Testis (tissue), 2 donors: ENCODE measurements at regions not wholly inside any gene's neighbourhood (a gene's known extent, or its start where the extent isn't known, plus 50 kb on each side); places are given as distances from the start of the nearest gene placed in this dataset.

Experiments used
- DNase-seq: peaks from one replicate; pipeline ENCODE4 v3.0.0-alpha.2; 2019
- H3K27ac ChIP-seq, 2 donors: fragments of 200-600 bp; sonication (generic); one replicate each; pipeline ENCODE4 v1.5.1; 2019
- H3K27me3 ChIP-seq: fragments of 200-600 bp; sonication (generic); one replicate; pipeline ENCODE4 v1.5.1; 2019
- H3K36me3 ChIP-seq: fragments of 200-600 bp; sonication (generic); one replicate; pipeline ENCODE4 v1.5.1; 2017; ENCODE audit warnings: low read depth; ENCODE audit errors: missing control alignments
- H3K4me1 ChIP-seq: fragments of 200-600 bp; sonication (generic); one replicate; pipeline ENCODE4 v1.5.1; 2019
- H3K4me3 ChIP-seq, 2 donors: fragments of 200-600 bp; sonication (generic); one replicate each; pipeline ENCODE4 v1.5.1; 2017 to 2019
- H3K9me3 ChIP-seq: fragments of 200-600 bp; sonication (generic); one replicate; pipeline ENCODE4 v1.5.1; 2017
- POLR2A ChIP-seq: fragments of 450-650 bp; IDR thresholded peaks from one replicate; pipeline ENCODE4 v1.6.1; 2017; ENCODE audit warnings: antibody characterized with exemption, mild to moderate bottlenecking, moderate library complexity
- WGBS, 2 donors: methylation state at CpG; one replicate each; pipeline ENCODE4 v1.1.5; 2018; 5-methylcytosine and 5-hydroxymethylcytosine counted together
- intact Hi-C: fragments of 100-400 bp; cut with DNase I; formaldehyde crosslinking; loops from one replicate; pipeline ENCODE4 v1.15.1; 2023; ENCODE audit warnings: low total_unique reads
- TF ChIP-seq, protein P1 (sequence below), 3 experiments: fragments of 450-650 bp in 2 of 3; fragments of 200-600 bp in 1 of 3; sonication (generic) in 1 of 3; IDR thresholded peaks; one replicate each; pipeline ENCODE4 v1.5.1; 2016 to 2019; ENCODE audit warnings: antibody characterized with exemption in 3 of 3, mild to moderate bottlenecking in 2 of 3, moderate library complexity in 1 of 3

- Histone ChIP-seq H3K27me3 (no peaks in the 10 kb centered on the region), H3K36me3 (no peaks in the 10 kb centered on the region), H3K9me3 (no peaks in the 10 kb centered on the region), H3K4me3 (no peak overlapping the region), H3K27ac (no peak overlapping the region), H3K4me1 (no peaks in the 10 kb centered on the region)
- TF ChIP-seq POLR2A, result no peak
- TF ChIP-seq, protein P1, sequence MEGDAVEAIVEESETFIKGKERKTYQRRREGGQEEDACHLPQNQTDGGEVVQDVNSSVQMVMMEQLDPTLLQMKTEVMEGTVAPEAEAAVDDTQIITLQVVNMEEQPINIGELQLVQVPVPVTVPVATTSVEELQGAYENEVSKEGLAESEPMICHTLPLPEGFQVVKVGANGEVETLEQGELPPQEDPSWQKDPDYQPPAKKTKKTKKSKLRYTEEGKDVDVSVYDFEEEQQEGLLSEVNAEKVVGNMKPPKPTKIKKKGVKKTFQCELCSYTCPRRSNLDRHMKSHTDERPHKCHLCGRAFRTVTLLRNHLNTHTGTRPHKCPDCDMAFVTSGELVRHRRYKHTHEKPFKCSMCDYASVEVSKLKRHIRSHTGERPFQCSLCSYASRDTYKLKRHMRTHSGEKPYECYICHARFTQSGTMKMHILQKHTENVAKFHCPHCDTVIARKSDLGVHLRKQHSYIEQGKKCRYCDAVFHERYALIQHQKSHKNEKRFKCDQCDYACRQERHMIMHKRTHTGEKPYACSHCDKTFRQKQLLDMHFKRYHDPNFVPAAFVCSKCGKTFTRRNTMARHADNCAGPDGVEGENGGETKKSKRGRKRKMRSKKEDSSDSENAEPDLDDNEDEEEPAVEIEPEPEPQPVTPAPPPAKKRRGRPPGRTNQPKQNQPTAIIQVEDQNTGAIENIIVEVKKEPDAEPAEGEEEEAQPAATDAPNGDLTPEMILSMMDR (IDR thresholded peaks at IDR 0.05), result no peak
- DNase-seq, result no peak
- intact Hi-C loops, result no loop called here
- WGBS, 2 donors, result 82% methylated on average over 6 of the region's 6 CpGs
These were observed 88.4 kb downstream of the RBFOX3 start for GRCh38 chr17:79522414-79522813.

DNA sequence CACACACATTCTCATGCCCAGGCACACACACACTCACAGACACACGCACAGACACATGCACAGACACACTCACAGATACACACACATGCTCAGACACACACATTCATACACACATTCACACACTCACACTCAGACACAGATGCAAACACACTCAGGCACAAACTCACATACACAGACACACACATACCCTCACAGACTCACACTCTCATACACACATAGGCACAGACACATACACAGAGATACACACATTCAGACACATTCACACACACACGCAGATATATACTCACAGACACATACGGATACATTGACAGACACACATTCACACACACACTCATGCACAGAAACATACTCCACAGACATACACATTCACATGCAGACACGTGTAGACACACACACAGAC, 89.6 kb downstream of the RBFOX3 start:
- no peaks in the 10 kb centered on the region for H3K4me1 ChIP-seq
- no peak overlapping the region for H3K27ac ChIP-seq
- WGBS, 2 donors, result 81 to 91% methylated on average over 4 of the region's 4 CpGs
- no peaks in the 10 kb centered on the region for H3K27me3 ChIP-seq
- no peaks in the 10 kb centered on the region for H3K36me3 ChIP-seq
- no peak overlapping the region for H3K4me3 ChIP-seq
- no peak for DNase-seq
- H3K9me3 ChIP-seq, result no peaks in the 10 kb centered on the region
- intact Hi-C loops, result no loop called here
- no peak for TF ChIP-seq POLR2A
- TF ChIP-seq, protein P1 (IDR thresholded peaks at IDR 0.05), result no peak

DNA sequence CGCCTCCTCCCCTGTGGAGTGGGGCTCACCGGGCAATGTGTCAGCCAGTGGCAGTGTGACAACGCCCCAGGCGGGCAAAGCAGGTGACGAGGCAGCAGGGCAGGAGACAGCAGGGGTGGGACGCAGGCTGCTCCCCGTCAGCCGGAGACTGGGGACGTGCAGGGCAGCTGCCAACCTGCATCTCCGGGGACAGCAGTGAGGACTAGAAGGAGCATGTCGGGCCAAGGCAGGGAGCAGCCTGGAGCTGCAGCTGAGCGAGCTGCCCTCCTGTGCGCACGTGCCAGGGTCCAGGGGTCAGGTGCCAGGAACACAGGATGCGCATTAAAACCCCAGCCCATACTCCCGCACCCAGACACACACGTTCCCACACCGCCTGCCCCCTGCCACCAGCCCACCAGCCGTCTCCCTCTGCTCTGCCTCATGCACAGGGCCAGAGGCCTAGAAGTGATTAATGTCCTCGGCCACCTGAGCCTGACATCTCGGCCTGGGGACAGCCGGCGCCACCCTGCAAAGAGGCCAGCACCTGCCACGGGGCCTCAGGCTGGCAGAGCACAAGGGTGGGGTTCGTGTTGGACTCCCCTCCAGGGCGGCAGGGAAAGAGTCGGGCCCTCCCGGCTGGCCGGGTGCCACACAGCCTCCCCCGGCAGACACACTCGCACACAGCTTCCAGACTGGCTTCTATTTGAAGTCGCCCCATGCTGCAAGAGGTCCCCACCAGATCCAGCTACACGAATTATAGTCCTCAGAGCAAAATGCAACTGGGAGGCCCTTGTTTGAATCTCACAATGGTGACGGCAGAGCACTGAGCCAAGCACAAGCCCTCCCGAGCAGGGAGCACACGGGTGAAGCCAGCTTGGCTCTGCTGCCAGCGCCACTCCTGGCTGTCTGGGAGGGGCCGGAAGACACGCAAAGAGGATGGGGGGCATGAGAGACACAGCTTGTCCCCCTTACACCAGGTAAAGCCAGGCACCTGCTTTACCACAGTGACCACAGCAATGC, 90.4 kb downstream of the RBFOX3 start:
- intact Hi-C loops, result no loop called here

DNA sequence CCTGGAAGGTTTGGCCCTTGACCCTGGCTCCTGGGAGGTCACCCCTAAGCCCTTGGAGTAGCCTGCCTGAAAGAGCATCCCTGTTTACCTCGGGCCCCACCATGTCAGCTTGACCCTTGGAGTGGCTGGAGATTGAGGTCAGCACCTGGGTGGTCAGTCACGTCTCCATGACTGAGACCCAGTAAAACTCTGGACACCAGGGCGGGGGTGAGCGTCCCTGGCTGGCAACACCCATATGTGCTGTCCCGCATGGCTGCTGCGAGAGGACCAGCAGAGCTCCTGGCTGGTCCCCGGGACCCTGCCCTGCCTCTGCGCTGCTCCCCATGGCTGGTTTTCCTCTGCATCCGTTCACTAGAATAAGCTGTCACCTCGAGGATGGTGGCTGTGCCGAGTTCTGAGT, 91.2 kb downstream of the RBFOX3 start:
- Histone ChIP-seq H3K9me3 (no peaks in the 10 kb centered on the region), H3K36me3 (no peaks in the 10 kb centered on the region), H3K27ac (no peak overlapping the region), H3K4me1 (no peaks in the 10 kb centered on the region), H3K27me3 (no peaks in the 10 kb centered on the region), H3K4me3 (no peak overlapping the region)
- DNase-seq, result no peak
- WGBS, 2 donors, result 79 to 90% methylated on average over 9 to 11 of the region's 11 CpGs
- TF ChIP-seq, protein P1 (IDR thresholded peaks at IDR 0.05), result no peak
- TF ChIP-seq POLR2A, result no peak
- intact Hi-C loops, result no loop called here

More for the DNA sequence above, 90.4 kb downstream of the RBFOX3 start:
- no peaks in the 10 kb centered on the region for H3K9me3 ChIP-seq
- H3K36me3 ChIP-seq, result no peaks in the 10 kb centered on the region
- no peak overlapping the region for H3K4me3 ChIP-seq
- TF ChIP-seq POLR2A, result no peak
- TF ChIP-seq, protein P1 (IDR thresholded peaks at IDR 0.05), result no peak
- DNase-seq, result no peak
- H3K27ac ChIP-seq, result no peak overlapping the region
- H3K4me1 ChIP-seq, result no peaks in the 10 kb centered on the region
- WGBS, 2 donors, result 87 to 100% methylated on average over 2 to 38 of the region's 39 CpGs
- no peaks in the 10 kb centered on the region for H3K27me3 ChIP-seq
